ENCODE measurements at regions not wholly inside any gene's neighbourhood (a gene's known extent, or its start where the extent isn't known, plus 50 kb on each side); places are given as distances from the start of the nearest gene placed in this dataset.
A peak's percentile ranks its signal among the peaks of the same experiment; 100 is the strongest.

DNA sequence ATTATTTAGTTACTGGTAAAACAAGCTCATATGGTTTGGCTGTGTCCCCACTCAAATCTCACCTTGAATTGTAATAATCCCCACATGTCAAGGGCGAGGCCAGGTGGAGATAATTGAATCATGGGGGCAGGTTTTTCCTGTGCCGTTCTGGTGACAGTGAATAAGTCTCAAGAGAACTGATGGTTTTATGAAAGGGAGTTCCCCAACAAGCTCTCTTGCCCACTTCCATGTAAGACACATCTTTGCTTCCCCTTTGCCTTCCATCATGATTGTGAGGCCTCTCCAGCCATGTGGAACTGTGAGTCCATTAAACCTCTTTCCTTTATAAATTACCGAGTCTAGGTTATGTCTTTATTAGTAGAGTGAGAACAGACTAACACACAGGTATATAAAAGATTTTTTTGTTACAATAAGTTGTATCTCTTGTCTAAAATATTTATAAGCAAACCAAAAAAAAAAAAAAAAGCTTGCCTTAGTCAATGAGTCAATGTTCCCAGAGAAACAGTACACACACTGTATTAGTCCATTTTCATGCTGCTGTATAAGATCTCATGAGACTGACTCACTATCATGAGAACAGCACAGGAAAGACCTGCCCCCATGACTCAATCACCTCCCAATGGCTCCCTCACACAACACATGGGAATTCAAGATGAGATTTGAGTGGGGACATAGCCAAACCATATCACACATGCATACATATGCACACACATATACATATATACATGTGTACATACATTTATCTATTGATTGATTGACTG, 138.3 kb downstream of the BASP1 start:
- no peak for DNase-seq (ENCODE audit: low spot score in 2 of 2)
- Histone ChIP-seq H3K27me3 (ENCODE audit: low read depth) (peaks cover 5% of the 10 kb centered on the region; the same call in 1 of the 2 replicates), H3K9me3 (no peaks in the 10 kb centered on the region; the same call in 1 of the 2 replicates), H3K4me3 (no peak overlapping the region), H3K4me1 (no peaks in the 10 kb centered on the region), H3K36me3 (replicated peaks) (no peaks in the 10 kb centered on the region)
- in situ Hi-C loops (cut with MboI; ENCODE audit: low sequenced_read_pairs): no loop called here

DNA sequence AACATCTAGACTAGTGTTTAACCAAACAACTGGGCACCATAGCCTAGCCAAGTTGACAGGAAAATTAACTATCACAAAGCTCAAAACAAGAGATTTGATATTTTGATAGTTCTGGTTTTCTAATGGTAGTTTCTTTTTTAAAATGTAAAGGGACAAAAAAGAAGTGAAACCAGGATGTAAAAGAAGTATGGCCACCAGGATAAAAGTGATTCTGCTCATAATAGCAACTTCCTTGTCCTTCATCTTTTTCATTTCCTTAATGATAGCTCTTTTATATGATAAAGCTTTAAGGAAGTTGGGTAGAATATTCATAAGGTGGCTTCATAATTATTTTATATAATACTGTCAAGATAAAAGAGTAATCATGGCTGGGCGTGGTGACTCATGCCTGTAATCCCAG, 139.1 kb downstream of the BASP1 start:
- no peaks in the 10 kb centered on the region; the same call in 1 of the 2 replicates for H3K9me3 ChIP-seq
- H3K4me3 ChIP-seq: no peak overlapping the region
- DNase-seq (ENCODE audit: low spot score in 2 of 2): no peak
- no peaks in the 10 kb centered on the region for H3K36me3 ChIP-seq (replicated peaks)
- H3K4me1 ChIP-seq: no peaks in the 10 kb centered on the region
- H3K27me3 ChIP-seq (ENCODE audit: low read depth): peaks cover 5% of the 10 kb centered on the region; the same call in 1 of the 2 replicates
- in situ Hi-C loops (cut with MboI; ENCODE audit: low sequenced_read_pairs): no loop called here

DNA sequence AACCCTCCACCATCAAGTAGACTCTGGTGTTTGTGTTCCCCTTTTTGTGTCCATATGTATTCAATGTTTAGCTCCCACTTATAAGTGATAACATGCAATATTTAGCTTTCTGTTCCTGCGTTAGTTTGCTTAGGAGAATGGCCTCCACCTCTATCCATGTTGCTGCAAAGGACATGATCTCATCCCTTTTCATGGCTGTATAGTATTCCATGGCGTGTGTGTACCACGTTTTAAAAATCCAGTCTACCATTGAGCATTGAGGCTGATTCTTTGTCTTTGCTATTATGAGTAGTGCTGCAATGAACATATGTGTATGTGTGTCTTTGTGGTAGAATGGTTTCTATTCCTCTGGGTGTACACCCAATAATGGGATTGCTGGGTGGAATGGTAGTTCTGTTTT, 140.1 kb downstream of the BASP1 start:
- Histone ChIP-seq H3K4me3 (no peak overlapping the region), H3K4me1 (no peaks in the 10 kb centered on the region), H3K36me3 (replicated peaks) (no peaks in the 10 kb centered on the region), H3K9me3 (no peaks in the 10 kb centered on the region; the same call in 1 of the 2 replicates), H3K27me3 (ENCODE audit: low read depth) (no peaks in the 10 kb centered on the region)
- in situ Hi-C loops (cut with MboI; ENCODE audit: low sequenced_read_pairs): no loop called here
- no peak for DNase-seq (ENCODE audit: low spot score in 2 of 2)

DNA sequence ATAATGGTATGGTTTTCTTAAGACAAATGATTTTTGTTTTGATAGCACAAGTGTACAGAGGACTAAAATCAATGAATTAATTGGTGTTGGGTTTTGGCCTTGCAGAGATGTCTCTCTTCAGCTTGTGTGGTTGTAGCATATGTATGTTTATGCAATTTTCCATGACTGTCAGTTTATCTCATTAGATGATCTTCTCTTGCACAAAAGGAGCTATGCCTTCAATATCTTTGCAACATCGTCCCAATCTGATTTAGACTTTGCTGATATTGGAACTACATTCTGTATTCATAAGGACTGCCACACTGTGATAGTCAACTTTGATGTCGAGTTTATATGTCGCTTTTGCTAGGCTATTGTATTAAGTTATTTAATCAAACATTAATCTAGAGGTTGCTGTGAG, 140.0 kb upstream of the TAF11L2 start:
- in situ Hi-C loops (cut with MboI; ENCODE audit: low sequenced_read_pairs): no loop called here
- no peaks in the 10 kb centered on the region for H3K9me3 ChIP-seq
- no peaks in the 10 kb centered on the region for H3K4me1 ChIP-seq
- DNase-seq (ENCODE audit: low spot score in 2 of 2): no peak
- H3K27me3 ChIP-seq (ENCODE audit: low read depth): no peaks in the 10 kb centered on the region
- no peaks in the 10 kb centered on the region for H3K36me3 ChIP-seq (replicated peaks)
- H3K4me3 ChIP-seq: no peak overlapping the region

DNA sequence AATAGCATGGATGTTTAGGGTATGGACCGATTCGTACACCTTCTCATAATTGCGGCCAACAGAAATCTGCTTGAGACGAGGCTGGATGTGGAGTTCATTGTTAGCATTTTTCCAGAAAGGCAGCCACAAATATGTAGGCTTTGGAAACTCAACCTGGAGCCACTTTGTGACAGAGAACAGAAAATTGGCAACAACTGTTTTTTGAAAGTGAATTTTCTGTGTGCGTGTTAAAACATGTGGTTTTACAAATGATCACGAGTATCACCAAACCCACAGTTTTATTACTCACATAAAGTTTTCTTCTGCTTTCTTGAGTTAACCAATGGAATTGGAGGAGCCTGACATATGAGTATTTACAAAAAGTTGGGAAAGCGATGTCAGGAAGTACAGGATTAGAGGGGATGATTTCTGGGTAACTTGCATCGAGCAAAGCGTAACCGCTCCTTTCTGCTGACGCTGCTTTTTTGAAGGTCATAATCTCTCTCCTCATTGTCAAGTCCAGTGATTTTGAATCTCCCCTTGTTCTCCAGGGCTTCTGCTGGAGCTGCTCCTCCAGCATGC, 138.5 kb upstream of the TAF11L2 start:
- in situ Hi-C loops (cut with MboI; ENCODE audit: low sequenced_read_pairs): no loop called here
- Histone ChIP-seq H3K9me3 (no peaks in the 10 kb centered on the region), H3K27me3 (ENCODE audit: low read depth) (no peaks in the 10 kb centered on the region), H3K4me3 (no peak overlapping the region), H3K4me1 (no peaks in the 10 kb centered on the region; the same call in none of the 2 replicates), H3K36me3 (replicated peaks) (no peaks in the 10 kb centered on the region)
- DNase-seq (ENCODE audit: low spot score in 2 of 2): no peak

DNA sequence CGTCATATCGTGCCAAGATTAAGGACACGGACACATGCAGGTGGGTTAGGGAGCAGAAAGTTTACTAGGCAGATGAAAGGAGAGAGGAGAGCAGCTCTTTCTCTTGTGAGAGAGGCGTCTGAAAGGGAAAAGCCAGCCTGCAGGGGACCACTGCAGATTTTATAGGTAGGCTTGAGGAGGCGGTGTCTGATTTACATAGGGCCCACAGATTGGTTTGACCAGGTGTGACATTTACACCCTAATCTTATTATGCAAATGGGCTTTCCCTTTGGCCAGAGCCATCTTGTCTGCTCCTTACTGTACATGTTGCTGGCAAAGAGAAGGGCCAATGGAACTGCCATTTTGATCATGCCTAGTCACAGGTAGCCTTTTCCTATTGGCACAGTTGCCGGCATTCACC, 137.2 kb upstream of the TAF11L2 start:
- in situ Hi-C loops (cut with MboI; ENCODE audit: low sequenced_read_pairs): no loop called here
- DNase-seq (ENCODE audit: low spot score in 2 of 2): no peak
- H3K27me3 ChIP-seq (ENCODE audit: low read depth): peaks cover 2% of the 10 kb centered on the region; the same call in 1 of the 2 replicates
- H3K4me1 ChIP-seq: peaks cover 2% of the 10 kb centered on the region
- H3K36me3 ChIP-seq (replicated peaks): no peaks in the 10 kb centered on the region
- H3K4me3 ChIP-seq: no peak overlapping the region
- no peaks in the 10 kb centered on the region for H3K9me3 ChIP-seq

DNA sequence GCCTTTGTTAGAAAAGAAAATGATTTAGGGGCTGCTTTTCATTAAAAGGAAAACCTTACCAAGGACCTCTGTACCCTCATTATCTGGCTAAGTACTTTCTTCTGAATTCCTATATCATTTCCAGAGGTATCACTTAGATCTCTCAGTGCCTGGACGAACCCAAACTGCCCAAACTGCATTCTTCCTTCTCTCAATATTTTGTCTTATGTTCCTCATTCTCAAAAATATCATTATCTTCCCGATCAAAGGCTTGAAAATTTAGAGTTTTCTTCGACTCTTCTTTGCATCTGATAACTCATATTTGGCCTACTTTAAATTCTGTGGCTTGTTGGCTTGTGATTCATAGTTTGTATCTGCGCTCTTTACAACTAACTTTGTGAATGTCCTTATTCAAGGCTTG, 136.7 kb upstream of the TAF11L2 start:
- Histone ChIP-seq H3K4me1 (peaks cover 2% of the 10 kb centered on the region), H3K27me3 (ENCODE audit: low read depth) (peaks cover 3% of the 10 kb centered on the region; the same call in 1 of the 2 replicates), H3K9me3 (no peaks in the 10 kb centered on the region), H3K4me3 (no peak overlapping the region), H3K36me3 (replicated peaks) (no peaks in the 10 kb centered on the region)
- DNase-seq (ENCODE audit: low spot score in 2 of 2): no peak
- in situ Hi-C loops (cut with MboI; ENCODE audit: low sequenced_read_pairs): no loop called here

DNA sequence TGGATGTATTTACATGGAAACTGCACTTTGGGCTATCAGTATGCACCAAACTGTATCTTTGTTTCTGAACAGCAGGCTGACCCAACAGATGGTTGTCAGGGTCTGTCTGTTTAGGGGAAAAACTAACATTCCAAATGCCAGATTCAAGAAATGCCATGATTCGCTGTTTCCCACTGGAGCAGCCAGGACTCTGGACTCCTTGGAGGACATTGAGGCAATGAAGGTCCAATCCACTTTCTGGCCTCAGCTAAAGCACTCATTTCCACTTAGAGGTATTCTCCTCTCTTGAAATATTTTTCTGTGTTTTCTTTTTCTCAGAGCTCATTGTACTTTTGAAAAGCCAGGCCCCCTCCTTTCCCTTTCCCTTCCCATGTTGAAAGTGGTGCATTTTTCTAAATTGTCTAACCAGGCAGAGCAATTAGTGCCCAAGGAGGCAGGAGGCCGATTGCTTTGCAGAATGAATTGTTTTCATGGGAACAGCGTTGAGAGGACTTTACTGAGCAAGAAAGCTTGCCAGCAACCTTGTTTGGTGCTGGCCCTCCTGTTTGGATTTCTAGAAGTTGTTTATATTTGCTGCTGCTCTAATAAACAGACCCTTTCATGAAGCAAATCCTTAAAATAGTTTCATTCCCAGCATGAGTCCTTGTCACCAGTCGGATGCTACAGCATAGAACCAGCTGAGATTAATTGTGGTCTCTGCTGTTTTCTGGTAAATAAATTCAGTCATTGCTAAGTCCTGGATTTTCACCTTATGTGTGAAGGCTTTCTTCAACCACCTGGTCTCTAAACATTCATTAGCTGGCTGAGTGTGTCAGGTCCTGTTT, 132.8 kb upstream of the TAF11L2 start:
- in situ Hi-C loops (cut with MboI; ENCODE audit: low sequenced_read_pairs): no loop called here
- Histone ChIP-seq H3K27me3 (ENCODE audit: low read depth) (peaks cover 3% of the 10 kb centered on the region; the same call in 1 of the 2 replicates), H3K36me3 (replicated peaks) (no peaks in the 10 kb centered on the region), H3K9me3 (no peaks in the 10 kb centered on the region), H3K4me3 (no peak overlapping the region), H3K4me1 (peaks cover 17% of the 10 kb centered on the region)
- no peak for DNase-seq (ENCODE audit: low spot score in 2 of 2)

DNA sequence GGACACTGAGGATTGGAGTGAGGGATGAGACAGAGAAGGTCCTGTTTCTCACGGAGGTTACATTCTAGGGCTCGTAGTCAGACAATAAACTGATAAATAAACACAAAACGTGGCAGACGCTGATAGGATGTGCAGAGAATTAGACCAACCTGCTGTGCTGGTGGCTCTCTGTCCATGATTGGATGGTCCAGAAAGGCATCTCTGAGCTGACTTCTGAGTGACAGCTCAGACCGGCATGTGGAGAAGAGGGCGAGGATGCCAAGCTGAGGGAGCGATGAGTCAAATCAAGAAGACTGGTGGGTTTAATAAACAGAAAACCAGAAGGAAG, 132.3 kb upstream of the TAF11L2 start:
- Histone ChIP-seq H3K36me3 (replicated peaks) (no peaks in the 10 kb centered on the region), H3K9me3 (no peaks in the 10 kb centered on the region), H3K4me1 (peaks cover 17% of the 10 kb centered on the region), H3K27me3 (ENCODE audit: low read depth) (peaks cover 3% of the 10 kb centered on the region; the same call in 1 of the 2 replicates), H3K4me3 (no peak overlapping the region)
- DNase-seq (ENCODE audit: low spot score in 2 of 2): no peak
- in situ Hi-C loops (cut with MboI; ENCODE audit: low sequenced_read_pairs): no loop called here

DNA sequence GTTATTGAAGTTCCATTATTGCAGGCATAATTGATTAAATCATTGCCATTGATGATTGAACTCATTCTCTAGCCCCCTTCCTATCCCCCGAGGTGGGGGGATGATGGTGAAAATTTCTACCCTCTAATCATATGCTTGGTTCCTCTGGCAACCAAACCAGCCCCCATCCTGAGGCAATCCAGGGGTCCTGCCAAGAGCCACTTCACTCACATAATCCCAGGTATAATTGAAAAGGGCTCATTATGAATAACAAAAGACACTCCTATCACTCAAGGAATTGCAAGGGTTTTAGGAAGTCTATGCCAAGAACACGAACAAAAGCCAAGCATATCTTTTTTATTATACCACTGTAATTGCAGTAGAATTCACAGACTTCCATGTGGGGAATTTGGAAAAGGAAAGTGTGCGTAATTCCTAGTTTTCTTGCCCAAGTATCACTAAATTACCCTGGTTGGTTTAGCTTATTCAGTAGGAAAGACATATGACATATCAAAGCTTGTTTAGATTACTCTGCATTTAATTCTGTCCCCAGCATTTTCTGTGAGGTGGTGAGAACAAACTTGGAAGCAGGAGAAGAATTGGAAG, 130.7 kb upstream of the TAF11L2 start:
- Histone ChIP-seq H3K9me3 (no peaks in the 10 kb centered on the region), H3K36me3 (replicated peaks) (no peaks in the 10 kb centered on the region), H3K4me3 (no peak overlapping the region), H3K27me3 (ENCODE audit: low read depth) (peaks cover 3% of the 10 kb centered on the region; the same call in 1 of the 2 replicates), H3K4me1 (peaks cover 17% of the 10 kb centered on the region)
- DNase-seq (ENCODE audit: low spot score in 2 of 2): peak; percentile 65 to 84
- in situ Hi-C loops (cut with MboI; ENCODE audit: low sequenced_read_pairs): no loop called here

DNA sequence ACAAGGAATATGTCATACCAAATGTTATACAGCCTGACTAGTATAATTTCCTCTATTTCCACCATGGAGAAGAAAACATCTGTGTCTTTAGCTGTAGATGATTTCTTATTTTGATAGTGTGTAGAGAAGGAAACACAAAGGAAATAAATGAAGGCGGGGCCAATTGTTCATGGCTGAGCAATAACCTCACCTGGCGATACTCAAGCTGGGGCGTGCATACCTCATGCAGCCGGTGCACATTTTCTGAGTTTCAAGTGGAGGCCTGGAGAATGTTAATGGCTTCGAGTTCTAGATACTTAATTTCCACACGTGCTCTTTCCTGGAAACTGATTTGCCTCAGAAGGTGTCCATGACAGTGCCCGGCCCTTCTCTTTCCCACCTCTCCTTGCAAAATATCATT, 127.4 kb upstream of the TAF11L2 start:
- in situ Hi-C loops (cut with MboI; ENCODE audit: low sequenced_read_pairs): no loop called here
- no peak for DNase-seq (ENCODE audit: low spot score in 2 of 2)

DNA sequence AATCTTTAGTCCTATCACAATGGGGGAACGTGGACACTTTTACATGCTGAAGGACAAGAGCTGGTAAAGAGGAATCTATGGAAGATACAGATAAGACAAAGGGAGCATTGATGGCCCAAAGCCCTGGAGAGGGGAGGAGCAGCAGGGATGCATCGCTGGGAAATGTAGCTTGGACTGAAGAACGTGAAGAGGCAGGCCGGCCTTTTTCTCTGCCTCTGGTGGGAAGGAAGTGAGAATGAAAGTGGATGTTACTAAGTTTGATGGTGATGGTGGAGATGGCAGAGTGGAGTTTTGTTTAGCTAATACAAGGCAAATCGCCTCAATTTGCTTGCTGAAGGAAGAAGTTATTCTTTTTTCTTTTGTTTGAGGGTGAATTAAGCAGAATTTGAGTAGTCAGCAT, 124.6 kb upstream of the TAF11L2 start:
- Histone ChIP-seq H3K4me1 (no peaks in the 10 kb centered on the region), H3K36me3 (replicated peaks) (no peaks in the 10 kb centered on the region), H3K4me3 (no peak overlapping the region), H3K27me3 (ENCODE audit: low read depth) (no peaks in the 10 kb centered on the region), H3K9me3 (no peaks in the 10 kb centered on the region)
- DNase-seq (ENCODE audit: low spot score in 2 of 2): no peak
- in situ Hi-C loops (cut with MboI; ENCODE audit: low sequenced_read_pairs): no loop called here

More for the DNA sequence above, 127.4 kb upstream of the TAF11L2 start:
- Histone ChIP-seq H3K9me3 (no peaks in the 10 kb centered on the region), H3K4me3 (no peak overlapping the region), H3K36me3 (replicated peaks) (no peaks in the 10 kb centered on the region), H3K27me3 (ENCODE audit: low read depth) (peaks cover 3% of the 10 kb centered on the region; the same call in 1 of the 2 replicates), H3K4me1 (peaks cover 14% of the 10 kb centered on the region)

DNA sequence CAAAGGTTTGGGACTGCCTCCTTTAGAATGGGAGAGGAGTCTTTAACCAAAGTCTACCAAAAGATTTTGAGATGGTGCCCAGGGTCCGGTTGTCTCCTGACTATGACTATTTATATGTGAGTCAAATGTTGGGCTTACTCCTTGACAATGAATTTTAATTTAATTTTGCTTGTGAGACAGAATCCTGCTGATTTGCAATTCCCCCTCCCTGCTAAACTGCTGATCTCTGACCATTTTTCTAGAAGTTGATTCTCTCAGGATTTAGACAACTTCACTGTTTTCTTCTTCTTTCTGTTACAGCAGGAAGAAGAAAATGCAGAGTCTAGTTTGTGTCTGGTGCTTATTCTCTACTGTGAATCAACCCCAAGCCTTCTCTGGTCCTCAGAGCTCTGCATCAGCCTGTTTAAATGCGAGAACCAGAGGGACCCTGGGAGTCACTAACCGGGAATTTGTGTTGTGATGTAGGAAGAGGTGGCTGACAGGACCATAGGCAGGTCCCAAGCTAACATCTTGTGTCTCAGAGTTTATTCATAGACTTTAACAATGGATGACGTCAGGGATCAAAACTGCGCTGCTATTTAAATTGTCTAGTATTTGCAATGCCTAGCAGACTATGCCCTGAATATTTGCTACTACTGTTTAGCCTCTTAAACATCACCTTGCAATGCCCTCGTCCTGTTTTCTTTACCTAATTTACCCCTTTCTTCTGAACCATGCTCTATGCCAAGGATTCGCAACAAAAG, 124.0 kb upstream of the TAF11L2 start:
- Histone ChIP-seq H3K9me3 (no peaks in the 10 kb centered on the region), H3K27me3 (ENCODE audit: low read depth) (no peaks in the 10 kb centered on the region; the same call in 1 of the 2 replicates), H3K4me3 (no peak overlapping the region), H3K4me1 (peaks cover 4% of the 10 kb centered on the region), H3K36me3 (replicated peaks) (no peaks in the 10 kb centered on the region)
- in situ Hi-C loops (cut with MboI; ENCODE audit: low sequenced_read_pairs): no loop called here
- DNase-seq (ENCODE audit: low spot score in 2 of 2): no peak
